HG03045 (cell line): ENCODE measurements at regions not wholly inside any gene's neighbourhood (a gene's known extent, or its start where the extent isn't known, plus 50 kb on each side); places are given as distances from the start of the nearest gene placed in this dataset.

Source experiments
- ATAC-seq: cut with Tn5 transposase; IDR thresholded peaks from one replicate; pipeline ENCODE4 v1.9.1; 2021; ENCODE audit warnings: mild to moderate bottlenecking, moderate library complexity; ENCODE audit not compliant: unreplicated experiment

DNA sequence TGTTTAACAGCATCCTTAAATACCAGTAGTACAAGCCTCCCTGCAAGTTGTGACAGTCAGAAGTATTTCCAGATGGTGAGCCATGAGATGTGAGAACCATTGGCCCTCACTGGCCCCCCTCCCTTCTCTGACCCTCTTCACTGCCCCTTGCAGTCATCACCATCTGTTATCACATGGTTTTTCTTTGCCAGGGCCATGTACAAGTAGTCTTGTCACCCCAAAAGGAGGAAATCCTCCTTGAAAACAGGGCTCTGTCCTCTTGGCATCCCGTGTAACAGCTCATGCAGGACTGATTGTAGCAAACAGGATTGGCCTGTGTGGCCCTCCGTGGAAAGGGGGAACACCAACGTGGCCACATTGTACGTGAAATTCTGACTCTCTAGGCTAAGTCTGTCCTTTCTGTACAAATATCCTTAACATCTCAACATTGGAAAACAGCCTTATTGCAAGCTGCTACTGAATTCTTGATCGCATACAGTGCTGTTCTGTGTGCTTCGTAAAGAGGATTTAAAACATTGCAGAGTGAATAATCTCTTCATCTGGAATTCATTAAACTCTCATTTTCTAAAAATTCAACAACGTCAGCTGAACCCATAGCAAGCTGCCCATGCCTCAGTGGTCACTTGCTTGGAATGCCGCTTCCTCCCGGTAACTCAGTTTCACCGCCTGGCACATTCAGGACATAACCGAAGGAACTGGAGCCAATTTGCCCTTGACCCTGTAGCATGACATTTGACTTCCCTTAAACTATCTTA is 171.7 kb downstream of the ATPSCKMT start:
- ATAC-seq: no peak

- no peak for ATAC-seq
Observed at GRCh38 chr5:10073441-10074104, 176.1 kb downstream of the ATPSCKMT start.

GRCh38 chr5:10069637-10070313 is 179.9 kb downstream of the ATPSCKMT start:
- no peak for ATAC-seq

DNA sequence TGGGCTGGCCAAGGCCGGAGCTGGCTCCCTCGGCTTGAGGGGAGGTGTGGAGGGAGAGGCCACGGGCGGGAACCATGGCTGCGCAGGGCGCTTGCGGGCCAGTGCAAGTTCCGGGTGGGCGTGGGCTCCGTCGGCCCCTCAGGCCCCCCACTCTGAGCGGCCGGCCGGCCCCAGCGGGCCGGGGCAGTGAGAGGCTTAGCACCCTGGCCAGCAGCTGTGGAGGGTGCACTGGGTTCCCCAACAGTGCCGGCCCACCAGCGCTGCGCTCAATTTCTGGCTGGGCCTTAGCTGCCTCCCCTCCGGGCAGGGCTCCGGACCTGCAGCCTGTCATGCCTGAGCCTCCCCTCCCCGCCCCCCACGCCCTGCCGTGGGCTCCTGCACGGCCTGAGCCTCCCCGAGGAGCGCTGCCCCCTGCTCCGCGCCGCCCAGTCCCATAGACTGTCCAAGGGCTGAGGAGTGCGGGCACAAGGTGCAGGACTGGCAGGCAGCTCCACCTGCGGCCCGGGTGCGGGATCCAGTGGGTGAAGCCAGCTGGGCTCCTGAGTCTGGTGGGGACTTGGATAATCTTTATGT is 184.2 kb downstream of the ATPSCKMT start:
- no peak for ATAC-seq

DNA sequence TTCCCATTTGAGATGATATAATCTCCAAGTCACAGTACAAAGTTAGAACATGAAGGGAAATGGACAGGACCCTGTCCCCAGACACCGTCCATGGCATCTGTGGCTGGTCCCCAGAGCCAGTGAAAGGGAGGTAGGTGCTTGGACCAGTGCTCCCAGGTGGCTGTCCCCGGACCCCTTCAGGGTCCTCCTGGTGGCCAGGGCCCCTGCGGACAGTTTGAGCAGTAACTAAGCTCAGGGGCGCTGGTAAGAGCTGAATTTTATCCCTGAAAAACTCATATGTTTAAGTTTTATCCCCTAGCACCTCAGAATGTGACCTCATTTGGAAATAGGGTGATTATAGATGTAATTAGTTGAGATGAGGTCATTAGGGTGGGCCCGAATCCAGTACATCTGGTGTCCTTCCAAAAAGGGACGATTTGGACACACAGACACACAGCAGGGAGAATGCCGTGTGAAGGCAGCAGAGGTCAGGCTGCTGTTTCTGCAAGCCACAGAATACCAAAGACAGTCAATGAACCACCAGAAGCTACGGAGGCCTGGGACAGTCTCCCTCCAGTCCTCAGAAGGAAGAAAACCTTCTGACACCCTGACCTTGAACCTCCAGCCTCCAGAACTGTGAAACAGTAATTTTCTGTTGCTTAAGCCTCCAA is 185.0 kb downstream of the ATPSCKMT start:
- no peak for ATAC-seq

- ATAC-seq: no peak
Observed at GRCh38 chr5:10063997-10064396, 185.7 kb downstream of the ATPSCKMT start.

DNA sequence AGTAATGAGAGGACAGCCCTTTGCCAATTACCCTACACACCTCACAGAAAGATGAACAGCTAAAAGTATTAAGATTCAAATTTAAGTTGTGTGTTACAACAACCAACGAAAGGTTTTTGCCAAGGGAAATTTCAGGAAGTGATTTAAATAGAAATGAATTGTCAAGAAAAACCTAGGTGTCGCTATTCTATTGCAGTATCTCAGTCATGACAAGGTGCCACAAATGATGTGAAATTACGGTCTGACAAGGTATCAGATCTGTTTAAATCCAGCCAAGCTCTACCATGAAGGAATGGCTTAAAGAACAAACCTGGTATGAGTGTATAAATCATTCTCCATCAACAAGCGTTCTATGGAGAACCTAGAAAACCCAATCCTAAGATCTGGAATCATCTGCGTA is 189.7 kb downstream of the ATPSCKMT start:
- no peak for ATAC-seq

- ATAC-seq: no peak
Observed at GRCh38 chr5:10059556-10059955, 190.1 kb downstream of the ATPSCKMT start.

- ATAC-seq: no peak
Observed at GRCh38 chr5:10057356-10057755, 192.3 kb downstream of the ATPSCKMT start.

DNA sequence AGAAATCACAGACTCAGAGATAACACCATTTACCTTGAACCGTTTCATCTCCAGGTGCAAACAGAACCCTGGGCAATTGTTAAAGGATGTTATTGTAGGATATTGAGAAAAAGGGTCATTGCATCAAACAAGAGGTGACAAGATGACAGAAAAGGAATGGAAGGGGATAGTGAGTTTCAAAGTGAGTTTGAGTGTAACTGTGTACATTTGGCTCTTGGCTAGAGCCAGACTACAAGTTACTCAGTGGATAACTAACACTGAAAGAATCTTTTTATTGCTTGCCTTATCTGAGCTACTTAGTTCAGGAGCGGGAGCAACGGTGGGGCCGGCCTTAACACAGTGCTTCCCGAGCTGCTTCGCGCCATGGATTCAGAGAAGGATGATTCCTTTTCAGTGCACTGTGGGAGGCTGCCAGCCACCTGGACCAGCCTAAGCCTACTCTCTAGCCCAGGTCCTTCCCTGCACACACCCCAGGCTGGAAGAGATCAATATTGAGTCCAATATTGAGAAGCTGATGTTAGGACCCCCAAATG is 193.4 kb downstream of the ATPSCKMT start:
- ATAC-seq: no peak

- ATAC-seq: no peak
Observed at GRCh38 chr5:10049858-10050455, 199.7 kb downstream of the ATPSCKMT start.

GRCh38 chr5:10046676-10047075 is 203.0 kb downstream of the ATPSCKMT start:
- ATAC-seq: no peak

DNA sequence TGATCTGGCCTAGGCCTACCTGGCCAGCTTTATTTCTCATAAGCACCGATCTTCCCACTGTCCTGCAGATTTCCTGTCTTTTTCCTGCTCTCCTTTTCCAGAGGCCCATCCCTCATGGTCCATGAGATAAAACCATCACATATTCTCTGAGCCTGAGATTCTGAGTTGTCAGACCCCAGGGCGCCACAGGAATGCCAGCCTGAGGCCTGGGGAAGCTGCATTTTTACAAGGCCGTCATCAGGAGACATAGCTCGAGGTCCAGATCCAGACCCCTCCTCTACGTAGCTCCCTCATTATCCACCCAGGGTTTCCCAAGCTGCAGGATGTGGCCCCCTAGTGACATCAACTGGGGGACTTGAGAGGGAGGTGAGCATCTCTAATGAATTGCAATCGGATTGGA is 204.3 kb downstream of the ATPSCKMT start:
- no peak for ATAC-seq

DNA sequence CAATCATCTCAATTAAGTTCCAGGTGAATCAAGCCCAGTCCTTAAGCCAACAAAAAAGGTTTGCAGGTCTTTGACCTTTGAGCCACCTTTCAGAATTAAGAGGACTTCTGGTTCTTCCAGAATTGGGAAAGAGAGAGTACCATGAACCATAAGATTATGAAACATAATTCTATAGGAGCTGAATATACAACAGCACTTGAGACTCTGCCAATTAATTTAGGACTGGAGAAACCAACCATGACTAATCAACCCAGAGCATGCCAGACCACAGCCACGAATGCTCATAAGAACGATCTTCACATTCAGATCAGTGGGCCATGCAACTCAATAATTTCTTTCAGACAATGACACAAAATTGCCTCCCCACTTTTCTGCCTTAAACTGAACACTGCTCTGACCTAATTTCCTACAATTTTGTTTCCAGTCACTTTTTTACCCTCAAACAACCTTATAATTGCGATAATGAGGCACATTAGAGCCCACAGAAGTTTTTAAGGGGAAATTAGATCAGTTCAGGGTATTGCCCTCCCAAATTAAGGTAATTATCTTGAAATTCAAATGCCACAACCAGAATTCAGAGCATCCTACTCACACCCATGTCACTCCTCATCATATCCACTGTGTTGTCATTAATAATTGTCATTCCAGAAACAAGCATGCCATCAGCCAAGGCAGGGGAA is 213.4 kb downstream of the ATPSCKMT start:
- no peak for ATAC-seq

- no peak for ATAC-seq
Observed at GRCh38 chr5:10034001-10034400, 215.7 kb downstream of the ATPSCKMT start.

DNA sequence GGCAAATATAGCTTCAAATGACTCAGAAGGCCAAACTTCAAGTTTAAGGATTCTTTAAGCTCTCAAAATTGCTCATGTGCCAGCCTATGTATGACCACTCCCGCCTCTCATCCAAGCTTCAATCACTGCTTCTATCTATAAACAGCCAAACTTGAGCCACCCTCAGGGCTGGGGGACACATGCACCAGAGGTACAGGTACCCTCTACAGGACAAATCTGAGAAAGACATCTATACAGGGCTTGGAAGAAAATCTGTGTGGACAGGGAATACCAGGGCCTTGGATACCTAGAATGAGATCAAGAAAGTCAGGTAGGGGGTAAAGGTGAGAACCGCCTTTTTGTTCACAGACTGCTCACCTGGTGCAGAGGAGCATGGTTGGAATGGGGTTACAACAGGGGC is 217.9 kb downstream of the ATPSCKMT start:
- no peak for ATAC-seq

DNA sequence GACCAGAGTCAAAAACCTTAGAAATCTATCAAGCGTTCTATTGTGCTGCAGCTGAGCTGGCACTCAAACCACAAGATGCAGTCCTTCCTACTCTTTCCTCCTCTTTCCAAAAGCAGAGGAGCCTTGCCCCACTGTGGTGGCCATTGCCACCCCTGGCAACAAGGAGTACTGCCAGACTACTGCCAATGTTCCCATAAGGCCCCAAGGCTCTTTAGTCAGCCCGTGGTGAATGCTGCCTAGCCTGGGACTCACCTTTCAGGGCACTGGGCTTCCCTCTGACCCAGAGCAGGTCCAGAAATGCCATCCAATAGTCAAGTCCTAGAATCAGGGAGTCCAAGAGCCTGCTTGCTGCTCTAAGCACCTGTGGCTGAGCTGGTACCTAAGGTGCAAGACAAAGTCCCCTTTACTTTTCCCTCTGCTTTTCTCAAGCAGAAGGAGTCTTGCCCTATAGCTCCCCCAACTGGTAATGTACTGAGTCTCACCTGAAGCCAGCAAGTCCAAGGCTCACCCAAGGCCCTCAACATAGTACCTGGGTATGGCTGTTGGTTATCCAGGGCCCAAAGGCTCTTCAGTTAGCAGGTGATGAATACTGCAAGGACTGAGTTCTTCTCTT is 219.4 kb downstream of the ATPSCKMT start:
- no peak for ATAC-seq

DNA sequence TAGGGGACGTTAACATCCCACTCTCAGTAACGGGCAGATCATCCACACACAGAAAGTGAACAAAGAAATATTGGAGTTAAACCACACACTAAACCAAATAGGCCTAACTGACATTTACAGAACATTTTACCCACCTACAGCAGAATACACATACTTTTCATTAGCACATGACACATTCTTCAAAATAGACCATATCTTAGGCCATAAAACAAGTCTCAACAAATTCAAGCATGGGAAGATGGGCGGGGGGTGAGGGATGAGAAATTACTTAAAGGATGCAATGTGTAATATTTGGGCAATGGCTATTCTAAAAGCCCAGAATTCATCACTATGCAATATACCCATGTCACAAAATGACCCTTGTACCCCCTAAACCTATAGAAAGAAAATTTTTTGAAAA is 226.2 kb downstream of the ATPSCKMT start:
- no peak for ATAC-seq

DNA sequence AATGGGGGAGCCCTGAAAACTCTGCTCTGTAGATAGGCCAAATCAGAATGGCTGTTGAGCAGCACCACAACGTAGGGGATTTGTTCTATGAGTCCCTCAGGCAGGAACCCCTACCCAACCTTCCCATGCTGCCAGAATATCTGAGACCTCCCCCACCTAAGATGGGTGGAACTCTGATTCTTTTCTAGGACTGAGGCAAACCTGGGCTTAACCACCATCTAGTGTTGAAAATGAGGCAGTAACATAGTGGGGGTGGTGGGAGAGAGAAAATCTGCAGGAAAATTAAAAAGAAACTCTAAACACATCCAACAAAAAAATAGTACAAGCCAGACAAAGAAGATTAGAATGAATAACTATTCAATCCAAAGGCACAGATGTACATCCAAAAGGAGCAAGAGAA is 228.4 kb downstream of the ATPSCKMT start:
- no peak for ATAC-seq

DNA sequence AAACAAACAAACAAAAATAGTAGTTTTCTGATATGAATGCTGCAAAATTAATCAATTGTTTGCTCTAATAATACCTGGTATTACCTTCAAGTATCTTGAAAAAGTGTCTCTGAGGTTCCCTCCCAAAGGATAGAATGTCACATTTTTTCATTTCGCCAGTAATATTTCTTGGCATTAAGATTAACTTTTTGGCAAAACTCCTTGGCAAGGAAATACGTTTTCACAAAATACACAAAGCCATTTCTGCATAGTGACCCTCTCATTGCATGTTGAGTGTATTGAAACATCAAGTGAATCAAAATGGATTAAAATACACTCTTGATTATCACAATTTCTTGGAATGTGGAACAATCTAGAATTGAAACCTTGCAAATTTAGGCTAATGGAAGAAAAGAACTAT is 230.5 kb downstream of the ATPSCKMT start:
- no peak for ATAC-seq
